HEK293T (cell line): ENCODE measurements at regions not wholly inside any gene's neighbourhood (a gene's known extent, or its start where the extent isn't known, plus 50 kb on each side); places are given as distances from the start of the nearest gene placed in this dataset.

Experiments
- CTCF ChIA-PET: fragments of 350-600 bp; formaldehyde crosslinking; extraction: SDS; loops from one replicate; lab custom pipeline; 2021; ENCODE audit warnings: antibody characterized with exemption, inconsistent platforms; lab: Yijun Ruan, JAX
- POLR2A ChIA-PET: fragments of 350-600 bp; formaldehyde crosslinking; extraction: SDS; loops from one replicate; lab custom pipeline; 2020; ENCODE audit warnings: antibody characterized with exemption, inconsistent platforms; lab: Yijun Ruan, JAX
- DNase-seq: peaks from one replicate; pipeline ENCODE4 v3.0.0; 2012; ENCODE audit warnings: mixed read lengths; ENCODE audit errors: extremely low spot score
- ARNT ChIP-seq: fragments of 450-650 bp; IDR thresholded peaks from 2 replicates; pipeline ENCODE4 v1.6.1; 2017; ENCODE audit warnings: mild to moderate bottlenecking
- BHLHE40 ChIP-seq: fragments of 450-650 bp; IDR thresholded peaks from 2 replicates; pipeline ENCODE4 v1.6.1; 2016; ENCODE audit warnings: mild to moderate bottlenecking, moderate library complexity, borderline replicate concordance
- CTBP1 ChIP-seq: fragments of 450-650 bp; IDR thresholded peaks from 2 replicates; pipeline ENCODE4 v1.6.1; 2016; ENCODE audit warnings: borderline replicate concordance
- ELF4 ChIP-seq: fragments of 450-650 bp; IDR thresholded peaks from 2 replicates; pipeline ENCODE4 v1.6.1; 2017; ENCODE audit warnings: antibody characterized with exemption
- FOXA1 ChIP-seq: fragments of 450-650 bp; IDR thresholded peaks from 2 replicates; pipeline ENCODE4 v1.6.1; 2016; ENCODE audit warnings: mild to moderate bottlenecking
- FOXK2 ChIP-seq: fragments of 450-650 bp; IDR thresholded peaks from 2 replicates; pipeline ENCODE4 v1.6.1; 2016; ENCODE audit warnings: mild to moderate bottlenecking
- FOXM1 ChIP-seq: fragments of 450-650 bp; IDR thresholded peaks from 2 replicates; pipeline ENCODE4 v1.6.1; 2017; ENCODE audit warnings: mild to moderate bottlenecking, borderline replicate concordance
- HDGF ChIP-seq: fragments of 450-650 bp; IDR thresholded peaks from 2 replicates; pipeline ENCODE4 v1.6.1; 2017; ENCODE audit warnings: antibody characterized with exemption, borderline replicate concordance
- L3MBTL2 ChIP-seq: fragments of 450-650 bp; conservative IDR thresholded peaks from 2 replicates; pipeline ENCODE4 v1.6.1; 2016; ENCODE audit warnings: mild to moderate bottlenecking
- LEF1 ChIP-seq: fragments of 450-650 bp; IDR thresholded peaks from 2 replicates; pipeline ENCODE4 v1.6.1; 2017; ENCODE audit warnings: mild to moderate bottlenecking, borderline replicate concordance
- NFRKB ChIP-seq: fragments of 450-650 bp; IDR thresholded peaks from 2 replicates; pipeline ENCODE4 v1.6.1; 2016; ENCODE audit warnings: mild to moderate bottlenecking, moderate library complexity
- SP1 ChIP-seq: fragments of 450-650 bp; IDR thresholded peaks from 2 replicates; pipeline ENCODE4 v1.6.1; 2017
- SUZ12 ChIP-seq: fragments of 450-650 bp; IDR thresholded peaks from 2 replicates; pipeline ENCODE4 v1.6.1; 2016; ENCODE audit warnings: mild to moderate bottlenecking
- TARDBP ChIP-seq: fragments of 450-650 bp; IDR thresholded peaks from 2 replicates; pipeline ENCODE4 v1.6.1; 2016
- ZNF384 ChIP-seq: fragments of 450-650 bp; IDR thresholded peaks from 2 replicates; pipeline ENCODE4 v1.6.1; 2016
- TF ChIP-seq, protein P1 (sequence below): fragments of 450-650 bp; IDR thresholded peaks from 2 replicates; pipeline ENCODE4 v1.6.1; 2016

GRCh38 chr11:116397602-116398084 is 375.1 kb downstream of the BUD13 start:
- no peak for DNase-seq
- POLR2A ChIA-PET, result no interaction called here
- CTCF ChIA-PET, result no interaction called here
- TF ChIP-seq L3MBTL2 (no peak), TARDBP (no peak), SUZ12 (no peak), BHLHE40 (no peak), FOXM1 (no peak), SP1 (no peak), ARNT (no peak)
- TF ChIP-seq, protein P1, sequence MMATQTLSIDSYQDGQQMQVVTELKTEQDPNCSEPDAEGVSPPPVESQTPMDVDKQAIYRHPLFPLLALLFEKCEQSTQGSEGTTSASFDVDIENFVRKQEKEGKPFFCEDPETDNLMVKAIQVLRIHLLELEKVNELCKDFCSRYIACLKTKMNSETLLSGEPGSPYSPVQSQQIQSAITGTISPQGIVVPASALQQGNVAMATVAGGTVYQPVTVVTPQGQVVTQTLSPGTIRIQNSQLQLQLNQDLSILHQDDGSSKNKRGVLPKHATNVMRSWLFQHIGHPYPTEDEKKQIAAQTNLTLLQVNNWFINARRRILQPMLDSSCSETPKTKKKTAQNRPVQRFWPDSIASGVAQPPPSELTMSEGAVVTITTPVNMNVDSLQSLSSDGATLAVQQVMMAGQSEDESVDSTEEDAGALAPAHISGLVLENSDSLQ, result no peak

DNA sequence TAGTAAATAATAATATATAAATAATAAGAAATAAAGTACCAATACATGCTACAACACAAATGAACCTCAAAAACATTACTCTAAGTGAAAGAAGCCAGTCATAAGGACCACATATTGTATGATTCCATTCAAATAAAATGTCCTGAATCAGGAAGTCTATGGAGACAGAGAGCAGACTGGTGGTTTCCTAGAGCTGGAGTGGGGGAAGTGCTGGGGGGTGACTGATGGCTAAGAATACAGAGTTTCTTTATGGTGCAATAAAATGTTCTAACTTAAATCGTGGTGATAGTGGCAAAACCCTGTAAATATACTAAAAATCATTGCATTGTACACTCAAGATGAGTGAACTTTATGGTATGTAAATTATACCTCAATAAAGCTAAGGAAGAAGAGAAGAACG is 376.5 kb downstream of the BUD13 start:
- TF ChIP-seq LEF1 (no peak), HDGF (no peak), FOXK2 (no peak), ZNF384 (no peak), ARNT (no peak), FOXA1 (no peak), CTBP1 (no peak), NFRKB (no peak), L3MBTL2 (no peak), TARDBP (no peak), ELF4 (no peak), SP1 (no peak), SUZ12 (no peak), FOXM1 (no peak), BHLHE40 (no peak)
- TF ChIP-seq, protein P1, result no peak
- POLR2A ChIA-PET, result no interaction called here
- CTCF ChIA-PET, result no interaction called here
- no peak for DNase-seq

GRCh38 chr11:116394022-116394421 is 378.8 kb downstream of the BUD13 start:
- no peak for TF ChIP-seq SUZ12
- TF ChIP-seq L3MBTL2, result no peak
- no peak for TF ChIP-seq NFRKB
- no peak for TF ChIP-seq FOXA1
- TF ChIP-seq ELF4, result no peak
- no peak for TF ChIP-seq BHLHE40
- no peak for TF ChIP-seq FOXK2
- TF ChIP-seq SP1, result no peak
- no peak for TF ChIP-seq ARNT
- TF ChIP-seq FOXM1, result no peak
- TF ChIP-seq CTBP1, result no peak
- TF ChIP-seq HDGF, result no peak
- no peak for TF ChIP-seq ZNF384
- TF ChIP-seq, protein P1, result no peak
- no peak for TF ChIP-seq LEF1
- no peak for TF ChIP-seq TARDBP
- POLR2A ChIA-PET, result no interaction called here

GRCh38 chr11:116390963-116391362 is 381.8 kb downstream of the BUD13 start:
- no peak for DNase-seq
- TF ChIP-seq FOXK2 (no peak), CTBP1 (no peak), FOXA1 (no peak)
- TF ChIP-seq, protein P1, result no peak
- ChIA-PET CTCF (no interaction called here), POLR2A (no interaction called here)

More at GRCh38 chr11:116394022-116394421, 378.8 kb downstream of the BUD13 start:
- CTCF ChIA-PET, result no interaction called here
- no peak for DNase-seq

GRCh38 chr11:116388146-116388545 is 384.6 kb downstream of the BUD13 start:
- ChIA-PET CTCF (no interaction called here), POLR2A (no interaction called here)
- TF ChIP-seq ELF4, result no peak
- no peak for TF ChIP-seq TARDBP
- TF ChIP-seq LEF1, result no peak
- TF ChIP-seq SUZ12, result no peak
- TF ChIP-seq ZNF384, result no peak
- no peak for TF ChIP-seq FOXK2
- no peak for DNase-seq

DNA sequence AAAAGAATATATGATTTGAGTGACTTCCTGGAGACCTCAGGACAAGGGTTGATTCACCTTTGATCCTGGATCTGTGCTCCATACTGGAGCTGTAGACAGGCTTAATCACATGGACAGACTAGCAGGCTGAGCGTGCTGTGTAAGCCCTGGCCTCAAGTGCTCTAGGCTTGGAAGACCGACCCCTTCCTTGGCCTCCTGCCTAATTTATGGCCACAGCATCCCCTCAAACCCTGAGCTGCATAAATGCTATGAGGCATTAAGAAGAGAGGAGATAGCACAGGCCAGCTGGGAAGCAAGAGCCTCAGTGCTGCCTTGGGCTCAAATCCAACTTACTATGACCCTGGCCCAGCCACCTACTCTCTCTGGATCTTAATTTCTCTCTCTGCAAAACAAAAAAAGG is 385.1 kb downstream of the BUD13 start:
- DNase-seq, result no peak
- TF ChIP-seq L3MBTL2 (no peak), BHLHE40 (no peak), SP1 (no peak), ZNF384 (no peak), ELF4 (no peak), FOXM1 (no peak), TARDBP (no peak), FOXK2 (no peak)
- POLR2A ChIA-PET, result no interaction called here
- CTCF ChIA-PET, result no interaction called here
